ENCODE measurements at regions not wholly inside any gene's neighbourhood (a gene's known extent, or its start where the extent isn't known, plus 50 kb on each side); places are given as distances from the start of the nearest gene placed in this dataset.

- H3K27me3 ChIP-seq, result no peaks in the 10 kb centered on the region
- no peaks in the 10 kb centered on the region for H3K9me3 ChIP-seq
- peaks cover 6 to 10% of the 10 kb centered on the region in 2 donors for H3K4me1 ChIP-seq
- no peak overlapping the region for H3K27ac ChIP-seq
- intact Hi-C loops (cut with DNase I), result no loop called here
- H3K36me3 ChIP-seq, result no peaks in the 10 kb centered on the region
- DNase-seq, result no peak
- no peak overlapping the region for H3K4me3 ChIP-seq (replicated peaks in 1 of 3)
- no peak for TF ChIP-seq CTCF (IDR thresholded peaks at IDR 0.05)
- TF ChIP-seq POLR2A (IDR thresholded peaks at IDR 0.05), result no peak
These were observed 76.9 kb upstream of the KLF3 start for GRCh38 chr4:38587106-38587505.

- DNase-seq, result no peak
- Histone ChIP-seq H3K4me3 (replicated peaks in 1 of 3) (no peak overlapping the region), H3K27ac (no peak overlapping the region), H3K27me3 (no peaks in the 10 kb centered on the region), H3K36me3 (no peaks in the 10 kb centered on the region), H3K4me1 (peaks cover 7 to 20% of the 10 kb centered on the region in 2 donors), H3K9me3 (no peaks in the 10 kb centered on the region)
- intact Hi-C loops (cut with DNase I), result no loop called here
- TF ChIP-seq CTCF (IDR thresholded peaks at IDR 0.05) (no peak), POLR2A (IDR thresholded peaks at IDR 0.05) (no peak)
- WGBS, 2 donors, result 77 to 85% methylated on average over 4 of the region's 4 CpGs
These were observed 74.0 kb upstream of the KLF3 start for GRCh38 chr4:38590046-38590445.

- Histone ChIP-seq H3K4me1 (peaks cover 7 to 20% of the 10 kb centered on the region in 2 donors), H3K27ac (peak overlapping the region in 1 of 3 donors; percentile 46), H3K4me3 (replicated peaks in 1 of 3) (no peak overlapping the region), H3K9me3 (no peaks in the 10 kb centered on the region), H3K27me3 (no peaks in the 10 kb centered on the region), H3K36me3 (no peaks in the 10 kb centered on the region)
- intact Hi-C loops (cut with DNase I), result no loop called here
- TF ChIP-seq POLR2A (IDR thresholded peaks at IDR 0.05), result no peak
- no peak for TF ChIP-seq CTCF (IDR thresholded peaks at IDR 0.05)
- WGBS, 2 donors, result 36 to 44% methylated on average over 10 of the region's 10 CpGs
- peak; percentile 57 to 65 for DNase-seq
These were observed 72.2 kb upstream of the KLF3 start for GRCh38 chr4:38591617-38592337.

- Histone ChIP-seq H3K27me3 (no peaks in the 10 kb centered on the region), H3K36me3 (no peaks in the 10 kb centered on the region), H3K9me3 (no peaks in the 10 kb centered on the region), H3K4me3 (replicated peaks in 1 of 3) (no peak overlapping the region), H3K27ac (no peak overlapping the region), H3K4me1 (peaks cover 7 to 18% of the 10 kb centered on the region in 2 donors)
- intact Hi-C loops (cut with DNase I), result no loop called here
- no peak for DNase-seq
- TF ChIP-seq CTCF (IDR thresholded peaks at IDR 0.05), result no peak
- TF ChIP-seq POLR2A (IDR thresholded peaks at IDR 0.05), result no peak
- WGBS, 2 donors, result 93% methylated on average over 3 of the region's 3 CpGs
These were observed 65.5 kb upstream of the KLF3 start for GRCh38 chr4:38598489-38598888.

GRCh38 chr4:38600575-38600974 is 63.4 kb upstream of the KLF3 start:
- Histone ChIP-seq H3K9me3 (no peaks in the 10 kb centered on the region), H3K27me3 (no peaks in the 10 kb centered on the region), H3K36me3 (no peaks in the 10 kb centered on the region), H3K4me1 (peaks cover 16 to 28% of the 10 kb centered on the region in 2 donors), H3K27ac (no peak overlapping the region), H3K4me3 (replicated peaks in 1 of 3) (no peak overlapping the region)
- no peak for DNase-seq
- intact Hi-C loops (cut with DNase I), result loop anchor here (10.0 kb wide), 1 partner anchor 54 kb away; no protein-coding TSS in a partner anchor
- WGBS, 2 donors, result 81 to 96% methylated on average over 4 of the region's 4 CpGs
- TF ChIP-seq POLR2A (IDR thresholded peaks at IDR 0.05) (no peak), CTCF (IDR thresholded peaks at IDR 0.05) (no peak)
